Testis (tissue), 2 donors: ENCODE measurements at regions not wholly inside any gene's neighbourhood (a gene's known extent, or its start where the extent isn't known, plus 50 kb on each side); places are given as distances from the start of the nearest gene placed in this dataset.

Experiments
- DNase-seq: peaks from one replicate; pipeline ENCODE4 v3.0.0-alpha.2; 2019
- H3K27ac ChIP-seq, 2 donors: fragments of 200-600 bp; sonication (generic); one replicate each; pipeline ENCODE4 v1.5.1; 2019
- H3K27me3 ChIP-seq: fragments of 200-600 bp; sonication (generic); one replicate; pipeline ENCODE4 v1.5.1; 2019
- H3K36me3 ChIP-seq: fragments of 200-600 bp; sonication (generic); one replicate; pipeline ENCODE4 v1.5.1; 2017; ENCODE audit warnings: low read depth; ENCODE audit errors: missing control alignments
- H3K4me1 ChIP-seq: fragments of 200-600 bp; sonication (generic); one replicate; pipeline ENCODE4 v1.5.1; 2019
- H3K4me3 ChIP-seq, 2 donors: fragments of 200-600 bp; sonication (generic); one replicate each; pipeline ENCODE4 v1.5.1; 2017 to 2019
- H3K9me3 ChIP-seq: fragments of 200-600 bp; sonication (generic); one replicate; pipeline ENCODE4 v1.5.1; 2017
- POLR2A ChIP-seq: fragments of 450-650 bp; IDR thresholded peaks from one replicate; pipeline ENCODE4 v1.6.1; 2017; ENCODE audit warnings: antibody characterized with exemption, mild to moderate bottlenecking, moderate library complexity
- WGBS, 2 donors: methylation state at CpG; one replicate each; pipeline ENCODE4 v1.1.5; 2018; 5-methylcytosine and 5-hydroxymethylcytosine counted together
- intact Hi-C: fragments of 100-400 bp; cut with DNase I; formaldehyde crosslinking; loops from one replicate; pipeline ENCODE4 v1.15.1; 2023; ENCODE audit warnings: low total_unique reads
- TF ChIP-seq, protein P1 (sequence below), 3 experiments: fragments of 450-650 bp in 2 of 3; fragments of 200-600 bp in 1 of 3; sonication (generic) in 1 of 3; IDR thresholded peaks; one replicate each; pipeline ENCODE4 v1.5.1; 2016 to 2019; ENCODE audit warnings: antibody characterized with exemption in 3 of 3, mild to moderate bottlenecking in 2 of 3, moderate library complexity in 1 of 3

DNA sequence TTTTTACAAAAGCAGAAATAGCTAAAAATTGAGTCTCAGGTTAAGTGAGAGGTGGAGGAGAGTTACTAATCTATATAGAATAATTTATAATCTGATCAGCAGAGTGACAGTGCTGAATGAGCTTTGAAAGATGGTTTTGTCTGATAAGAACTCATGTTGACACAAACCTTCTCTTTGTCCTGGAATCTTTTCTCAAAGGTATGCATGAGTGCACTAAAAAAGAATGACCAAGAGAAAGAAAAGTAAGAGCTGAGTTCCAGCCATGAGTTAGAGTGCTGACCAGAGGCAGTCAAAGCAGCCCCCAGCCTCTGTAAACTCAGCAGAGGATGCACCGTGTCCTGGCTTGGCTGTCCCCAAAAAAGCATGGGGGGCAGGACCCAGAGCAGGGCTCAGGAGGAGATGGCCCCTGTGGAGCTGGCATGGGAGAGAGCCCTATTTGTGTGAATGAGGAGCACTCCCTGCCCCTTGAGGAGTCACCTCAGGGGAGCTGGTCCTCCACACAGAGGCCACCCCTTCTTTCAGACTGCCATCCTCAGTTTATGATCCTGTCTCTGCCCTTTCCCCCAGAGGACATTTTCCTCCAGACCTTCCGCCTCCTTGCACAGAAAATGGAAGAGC is 129.8 kb downstream of the SEC23A start:
- H3K4me1 ChIP-seq = no peaks in the 10 kb centered on the region
- H3K27me3 ChIP-seq = no peaks in the 10 kb centered on the region
- WGBS, 2 donors = 64 to 86% methylated on average over 2 of the region's 2 CpGs
- TF ChIP-seq POLR2A = no peak
- TF ChIP-seq, protein P1, sequence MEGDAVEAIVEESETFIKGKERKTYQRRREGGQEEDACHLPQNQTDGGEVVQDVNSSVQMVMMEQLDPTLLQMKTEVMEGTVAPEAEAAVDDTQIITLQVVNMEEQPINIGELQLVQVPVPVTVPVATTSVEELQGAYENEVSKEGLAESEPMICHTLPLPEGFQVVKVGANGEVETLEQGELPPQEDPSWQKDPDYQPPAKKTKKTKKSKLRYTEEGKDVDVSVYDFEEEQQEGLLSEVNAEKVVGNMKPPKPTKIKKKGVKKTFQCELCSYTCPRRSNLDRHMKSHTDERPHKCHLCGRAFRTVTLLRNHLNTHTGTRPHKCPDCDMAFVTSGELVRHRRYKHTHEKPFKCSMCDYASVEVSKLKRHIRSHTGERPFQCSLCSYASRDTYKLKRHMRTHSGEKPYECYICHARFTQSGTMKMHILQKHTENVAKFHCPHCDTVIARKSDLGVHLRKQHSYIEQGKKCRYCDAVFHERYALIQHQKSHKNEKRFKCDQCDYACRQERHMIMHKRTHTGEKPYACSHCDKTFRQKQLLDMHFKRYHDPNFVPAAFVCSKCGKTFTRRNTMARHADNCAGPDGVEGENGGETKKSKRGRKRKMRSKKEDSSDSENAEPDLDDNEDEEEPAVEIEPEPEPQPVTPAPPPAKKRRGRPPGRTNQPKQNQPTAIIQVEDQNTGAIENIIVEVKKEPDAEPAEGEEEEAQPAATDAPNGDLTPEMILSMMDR (IDR thresholded peaks at IDR 0.05) = no peak
- intact Hi-C loops = no loop called here
- no peaks in the 10 kb centered on the region for H3K9me3 ChIP-seq
- DNase-seq = no peak
- no peak overlapping the region for H3K27ac ChIP-seq
- no peaks in the 10 kb centered on the region for H3K36me3 ChIP-seq
- H3K4me3 ChIP-seq = no peak overlapping the region

DNA sequence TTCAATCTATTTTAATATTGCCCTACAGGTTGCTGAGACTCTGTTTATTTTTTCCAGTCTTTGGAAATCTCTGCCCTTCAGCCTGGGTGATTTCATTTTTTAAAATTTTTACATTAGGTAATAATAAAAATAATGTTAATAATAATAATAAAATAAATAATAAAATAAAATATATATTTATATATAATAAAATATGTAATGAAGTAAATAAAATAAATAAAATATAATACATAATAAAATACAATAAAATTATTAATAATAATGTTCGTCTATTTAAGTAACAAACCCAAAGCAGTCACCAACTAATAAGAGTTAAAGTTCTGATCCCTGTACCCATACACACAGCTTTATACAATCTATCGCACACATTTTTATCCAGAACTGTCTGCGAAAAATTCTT is 130.5 kb downstream of the SEC23A start:
- no peaks in the 10 kb centered on the region for H3K27me3 ChIP-seq
- no peak overlapping the region for H3K27ac ChIP-seq
- WGBS, 2 donors = 93 to 94% methylated on average over 3 of the region's 3 CpGs
- no peaks in the 10 kb centered on the region for H3K4me1 ChIP-seq
- no peak overlapping the region for H3K4me3 ChIP-seq
- TF ChIP-seq, protein P1 (IDR thresholded peaks at IDR 0.05) = no peak
- no peaks in the 10 kb centered on the region for H3K36me3 ChIP-seq
- H3K9me3 ChIP-seq = no peaks in the 10 kb centered on the region
- intact Hi-C loops = no loop called here
- DNase-seq = no peak

DNA sequence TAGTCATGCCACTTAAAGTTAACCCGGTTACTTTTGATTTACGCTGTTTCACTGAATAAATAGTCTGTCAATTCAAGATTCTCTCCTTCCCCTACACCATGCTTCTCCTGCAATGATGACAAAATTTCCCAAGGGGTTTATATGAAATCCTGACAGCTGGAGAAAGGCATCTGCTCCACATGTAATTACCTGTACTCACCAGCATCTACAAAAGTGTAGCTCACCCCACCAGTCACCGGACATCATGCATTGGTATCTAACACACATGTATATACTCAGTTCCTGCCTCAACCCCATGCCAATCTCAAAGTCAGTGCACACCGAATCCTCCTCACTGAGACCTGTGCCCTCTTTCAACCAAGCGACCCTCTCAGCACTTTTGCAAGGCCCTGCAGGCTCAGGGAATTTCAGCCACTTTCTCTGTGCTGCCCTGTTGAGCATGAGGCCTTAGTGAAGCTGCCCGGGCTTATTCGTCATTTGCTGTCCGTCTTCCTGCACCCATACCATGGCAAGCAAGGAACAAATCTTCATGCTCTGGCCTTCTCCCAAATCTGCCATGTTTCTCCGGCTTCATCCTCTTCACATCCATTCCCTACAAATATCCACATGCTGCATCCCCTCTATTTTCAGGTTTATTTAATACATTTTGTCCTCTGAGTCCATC is 131.6 kb downstream of the SEC23A start:
- no peak overlapping the region for H3K4me3 ChIP-seq
- no peak overlapping the region for H3K27ac ChIP-seq
- no peak for DNase-seq
- no peaks in the 10 kb centered on the region for H3K36me3 ChIP-seq
- H3K9me3 ChIP-seq = no peaks in the 10 kb centered on the region
- intact Hi-C loops = no loop called here
- 89 to 90% methylated on average over 9 of the region's 9 CpGs for WGBS, 2 donors
- H3K4me1 ChIP-seq = no peaks in the 10 kb centered on the region
- no peaks in the 10 kb centered on the region for H3K27me3 ChIP-seq
- TF ChIP-seq POLR2A = no peak
- TF ChIP-seq, protein P1 (IDR thresholded peaks at IDR 0.05) = no peak

DNA sequence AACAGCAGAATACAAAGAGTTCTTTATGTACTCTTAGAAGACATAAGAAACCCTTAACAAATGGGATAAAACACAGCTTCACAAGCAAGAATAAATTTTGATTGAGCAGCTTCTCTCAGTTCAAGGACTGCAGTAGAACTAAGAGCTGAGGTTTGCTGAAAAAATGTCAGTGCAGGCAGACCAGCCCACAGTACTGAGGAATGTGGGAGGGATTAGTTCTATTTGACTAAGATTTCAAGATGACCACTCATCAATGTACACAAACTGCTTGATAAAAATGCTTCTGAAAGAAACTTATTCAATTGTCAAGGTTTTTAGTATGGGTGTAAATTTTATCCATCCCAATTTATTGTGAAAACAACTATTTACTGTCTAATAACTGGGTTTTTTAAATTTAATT is 138.4 kb downstream of the SEC23A start:
- Histone ChIP-seq H3K36me3 (no peaks in the 10 kb centered on the region), H3K4me1 (no peaks in the 10 kb centered on the region), H3K4me3 (no peak overlapping the region), H3K27ac (no peak overlapping the region), H3K27me3 (no peaks in the 10 kb centered on the region), H3K9me3 (no peaks in the 10 kb centered on the region)
- no peak for DNase-seq
- TF ChIP-seq, protein P1 (IDR thresholded peaks at IDR 0.05) = no peak
- no peak for TF ChIP-seq POLR2A
- intact Hi-C loops = no loop called here
